ENCODE measurements at regions not wholly inside any gene's neighbourhood (a gene's known extent, or its start where the extent isn't known, plus 50 kb on each side); places are given as distances from the start of the nearest gene placed in this dataset.

DNA sequence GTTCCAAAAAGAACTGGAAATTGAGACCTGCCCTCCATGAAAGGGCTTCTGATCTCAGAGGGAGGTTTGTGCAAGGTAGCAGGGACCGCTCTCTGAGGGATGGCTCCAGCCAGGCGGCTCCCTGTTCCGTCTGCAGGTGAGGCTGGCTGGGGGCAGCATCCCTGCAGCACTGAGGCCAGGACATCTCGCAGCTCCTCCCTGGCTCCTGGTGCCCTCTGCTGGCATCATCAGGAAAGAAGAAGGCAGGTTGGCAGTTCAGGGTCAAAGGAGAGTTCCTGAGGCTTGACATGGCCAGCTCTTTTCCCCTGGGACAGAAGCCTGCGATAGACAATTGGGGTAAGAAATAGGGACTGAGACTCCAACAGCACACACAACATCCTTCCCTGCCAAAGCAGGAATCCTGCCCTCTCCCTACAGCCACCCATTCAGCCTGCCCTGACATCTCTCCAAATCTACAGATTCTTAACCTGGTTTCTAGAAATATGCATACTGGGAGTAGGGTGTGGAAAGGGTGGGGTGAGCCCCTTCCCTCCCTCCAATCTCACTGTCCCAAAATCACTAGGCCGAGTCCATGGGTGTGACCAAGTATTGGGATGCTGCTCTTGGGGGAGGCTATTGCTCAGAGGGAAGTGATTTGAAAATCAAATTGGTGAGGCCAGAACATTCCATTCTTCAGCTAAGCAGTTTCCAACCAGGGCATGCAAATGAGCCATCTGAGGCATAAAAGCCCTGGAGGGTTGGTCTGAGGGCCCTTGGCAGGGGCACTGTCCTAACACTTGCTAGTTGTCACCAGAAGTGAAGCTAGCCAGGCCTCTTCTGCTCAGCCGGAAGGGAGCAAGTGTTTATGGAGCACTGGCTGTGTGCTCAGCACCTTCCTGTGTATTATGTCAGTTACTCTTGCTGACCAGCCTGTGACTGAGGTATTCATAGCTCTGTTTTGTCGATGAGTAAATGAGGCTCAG lies 185.4 kb downstream of the TFCP2L1 start:
- H3K4me3 Mint-ChIP-seq = no peak overlapping the region
- DNase-seq (no peak), ATAC-seq (no peak)
- no peaks in the 10 kb centered on the region for H3K36me3 Mint-ChIP-seq (ENCODE audit: insufficient read depth)
- peaks cover 17% of the 10 kb centered on the region for H3K27me3 Mint-ChIP-seq (ENCODE audit: low read depth)
- H3K9me3 Mint-ChIP-seq = no peaks in the 10 kb centered on the region
- H3K4me1 Mint-ChIP-seq (ENCODE audit: low read depth) = no peaks in the 10 kb centered on the region

DNA sequence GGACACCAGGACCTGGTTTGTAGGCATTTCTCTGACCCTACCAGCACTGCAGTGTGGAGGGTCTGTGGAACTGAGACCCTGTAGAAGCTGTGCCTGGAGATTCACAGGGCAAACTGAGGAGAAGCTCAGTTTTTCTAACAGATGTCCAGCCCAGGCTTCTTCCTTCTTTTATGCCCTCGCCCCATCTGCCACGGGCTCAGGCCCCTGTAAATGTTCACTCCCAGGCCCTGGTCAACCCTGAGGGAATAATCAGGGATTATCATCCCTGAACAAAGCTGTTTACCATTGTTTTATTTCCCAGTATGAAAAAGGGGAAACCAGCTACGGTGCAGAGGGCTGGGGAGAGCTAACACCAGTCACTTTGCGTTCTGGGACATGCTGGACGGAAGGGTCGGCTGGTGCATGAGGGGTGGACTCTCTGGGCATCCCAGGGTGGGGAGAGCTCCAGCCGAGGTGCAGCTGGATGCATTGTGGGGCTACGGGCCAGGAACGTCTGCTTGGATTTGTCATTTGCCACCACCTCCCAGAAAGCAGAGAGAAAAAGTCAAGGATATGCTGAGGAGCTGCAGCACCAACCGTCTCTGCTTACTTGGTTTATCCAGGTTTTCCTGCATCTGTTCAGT lies 183.8 kb downstream of the TFCP2L1 start:
- no peak for ATAC-seq
- Mint-ChIP-seq H3K36me3 (ENCODE audit: insufficient read depth) (no peaks in the 10 kb centered on the region), H3K4me3 (no peak overlapping the region)

DNA sequence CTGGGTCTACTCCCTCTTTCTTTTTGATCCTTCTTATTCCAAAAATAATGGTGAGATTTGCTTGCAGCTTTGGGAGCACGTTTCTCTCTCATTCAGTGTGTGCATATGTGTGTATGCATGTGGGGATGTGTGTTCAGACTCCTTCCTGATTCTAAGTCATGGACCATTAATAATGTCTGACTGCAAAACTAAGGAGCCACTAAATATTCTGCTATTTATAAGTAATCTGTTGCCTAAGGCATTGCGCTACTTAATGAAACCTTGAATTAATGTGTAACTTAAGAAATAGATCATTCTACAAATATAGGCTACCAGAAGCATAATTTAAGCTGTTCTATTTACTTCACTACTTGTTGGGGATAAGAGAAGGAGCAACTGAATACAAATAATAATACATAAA lies 182.1 kb downstream of the TFCP2L1 start:
- no peak overlapping the region for H3K4me3 Mint-ChIP-seq
- no peaks in the 10 kb centered on the region for H3K9me3 Mint-ChIP-seq
- no peaks in the 10 kb centered on the region for H3K4me1 Mint-ChIP-seq (ENCODE audit: low read depth)
- H3K36me3 Mint-ChIP-seq (ENCODE audit: insufficient read depth) = no peaks in the 10 kb centered on the region
- H3K27me3 Mint-ChIP-seq (ENCODE audit: low read depth) = peaks cover 14% of the 10 kb centered on the region
- DNase-seq (no peak), ATAC-seq (no peak)

More for the DNA sequence above, 183.8 kb downstream of the TFCP2L1 start:
- H3K27me3 Mint-ChIP-seq (ENCODE audit: low read depth) = peaks cover 14% of the 10 kb centered on the region
- DNase-seq = no peak
- H3K9me3 Mint-ChIP-seq = no peaks in the 10 kb centered on the region
- H3K4me1 Mint-ChIP-seq (ENCODE audit: low read depth) = no peaks in the 10 kb centered on the region

DNA sequence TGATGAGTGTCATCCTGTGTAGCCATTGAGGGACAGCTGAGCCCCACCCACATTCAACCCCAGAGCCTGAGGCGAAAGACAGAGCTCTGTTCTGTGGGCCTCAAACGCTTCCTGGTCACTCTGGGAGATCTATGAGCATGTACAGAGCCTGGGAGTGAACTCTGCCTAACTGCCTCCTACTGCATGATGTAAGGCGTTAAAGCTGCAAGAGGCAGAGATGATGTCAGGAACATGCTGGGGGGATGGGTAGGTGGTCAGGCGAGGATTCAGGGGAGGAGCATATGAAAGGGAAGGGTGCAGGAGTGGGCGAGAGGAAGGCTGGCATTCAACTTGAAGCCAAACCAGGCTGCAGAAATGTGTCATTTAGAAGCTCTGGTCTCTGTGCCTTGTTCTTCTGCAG lies 181.0 kb downstream of the TFCP2L1 start:
- ATAC-seq = no peak
- H3K4me1 Mint-ChIP-seq (ENCODE audit: low read depth) = no peaks in the 10 kb centered on the region
- no peak overlapping the region for H3K4me3 Mint-ChIP-seq
- no peak for DNase-seq
- H3K36me3 Mint-ChIP-seq (ENCODE audit: insufficient read depth) = no peaks in the 10 kb centered on the region
- no peaks in the 10 kb centered on the region for H3K9me3 Mint-ChIP-seq
- peaks cover 14% of the 10 kb centered on the region for H3K27me3 Mint-ChIP-seq (ENCODE audit: low read depth)

GRCh38 chr2:121104721-121105141 lies 180.3 kb downstream of the TFCP2L1 start:
- DNase-seq (no peak), ATAC-seq (no peak)
- H3K4me3 Mint-ChIP-seq = no peak overlapping the region
- no peaks in the 10 kb centered on the region for H3K9me3 Mint-ChIP-seq
- no peaks in the 10 kb centered on the region for H3K4me1 Mint-ChIP-seq (ENCODE audit: low read depth)
- H3K27me3 Mint-ChIP-seq (ENCODE audit: low read depth) = peaks cover 16% of the 10 kb centered on the region
- H3K36me3 Mint-ChIP-seq (ENCODE audit: insufficient read depth) = no peaks in the 10 kb centered on the region

DNA sequence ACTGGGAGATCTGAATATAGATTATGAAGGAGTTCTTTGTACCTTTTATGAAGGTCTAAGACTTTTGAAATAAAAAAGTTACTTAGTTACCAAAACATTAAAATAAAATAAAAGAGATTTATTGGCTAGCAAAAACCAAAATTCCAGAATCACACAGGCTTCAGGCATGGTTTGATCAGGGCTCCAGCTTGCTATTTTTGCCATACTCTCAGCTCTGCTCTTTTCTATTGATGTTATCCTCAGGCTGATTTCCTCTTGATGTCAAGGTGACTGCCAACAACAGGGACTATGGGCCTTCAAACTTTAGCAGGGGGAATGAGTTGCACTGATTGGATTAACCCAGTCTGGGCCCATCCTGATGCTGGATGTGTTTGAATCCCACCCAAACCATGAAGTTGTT lies 174.1 kb downstream of the TFCP2L1 start:
- peaks cover 7% of the 10 kb centered on the region for H3K9me3 Mint-ChIP-seq
- ATAC-seq = no peak
- H3K36me3 Mint-ChIP-seq (ENCODE audit: insufficient read depth) = no peaks in the 10 kb centered on the region
- H3K4me1 Mint-ChIP-seq (ENCODE audit: low read depth) = no peaks in the 10 kb centered on the region
- H3K27me3 Mint-ChIP-seq (ENCODE audit: low read depth) = peaks cover 7% of the 10 kb centered on the region
- no peak for DNase-seq
- no peak overlapping the region for H3K4me3 Mint-ChIP-seq

DNA sequence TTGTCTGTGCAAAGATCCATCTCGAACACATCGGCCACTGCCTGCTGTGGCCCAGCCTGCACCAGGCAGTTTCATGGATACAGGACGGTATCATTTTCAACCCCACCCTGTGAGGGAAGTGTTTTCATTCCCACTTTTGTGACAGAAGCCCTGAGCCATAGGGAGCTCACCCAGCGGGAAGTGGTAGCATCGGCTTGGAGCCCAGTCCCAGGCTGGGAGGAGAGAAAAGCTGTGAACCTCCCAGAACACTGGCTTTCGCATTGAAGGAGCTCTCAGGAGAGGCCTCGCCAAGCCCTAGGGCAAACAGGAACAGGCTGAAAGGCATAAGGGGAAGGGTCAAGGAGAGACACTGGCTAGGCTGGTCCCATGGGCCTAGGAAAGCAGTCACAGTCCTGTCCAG lies 166.1 kb downstream of the TFCP2L1 start:
- DNase-seq = no peak
- H3K4me1 Mint-ChIP-seq (ENCODE audit: low read depth) = no peaks in the 10 kb centered on the region
- H3K36me3 Mint-ChIP-seq (ENCODE audit: insufficient read depth) = no peaks in the 10 kb centered on the region
- no peak overlapping the region for H3K4me3 Mint-ChIP-seq
- no peaks in the 10 kb centered on the region for H3K27me3 Mint-ChIP-seq (ENCODE audit: low read depth)
- no peaks in the 10 kb centered on the region for H3K9me3 Mint-ChIP-seq
- no peak for ATAC-seq

DNA sequence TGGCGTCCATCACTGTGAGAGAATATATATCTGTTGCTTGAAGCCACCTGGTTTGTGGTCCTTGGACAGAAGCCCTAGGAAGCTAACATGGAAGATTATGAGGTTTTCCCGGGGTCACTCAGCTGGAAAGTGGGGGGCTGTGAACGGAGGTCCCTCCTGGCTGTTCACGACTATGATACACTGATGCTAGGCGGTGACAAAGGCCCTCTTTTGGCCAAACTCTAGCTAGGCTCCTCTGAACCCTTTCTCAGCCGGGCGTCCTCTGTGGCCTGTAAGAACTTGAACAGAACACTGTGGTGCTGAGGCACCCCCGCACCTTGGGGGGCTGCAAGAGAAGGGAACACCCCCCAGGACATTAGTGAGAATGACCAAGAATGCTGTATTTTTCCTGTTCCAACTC lies 164.6 kb downstream of the TFCP2L1 start:
- Mint-ChIP-seq H3K4me3 (no peak overlapping the region), H3K27me3 (ENCODE audit: low read depth) (no peaks in the 10 kb centered on the region), H3K36me3 (ENCODE audit: insufficient read depth) (no peaks in the 10 kb centered on the region), H3K4me1 (ENCODE audit: low read depth) (no peaks in the 10 kb centered on the region), H3K9me3 (no peaks in the 10 kb centered on the region)
- no peak for ATAC-seq
- DNase-seq = no peak

- no peaks in the 10 kb centered on the region for H3K9me3 Mint-ChIP-seq
- no peaks in the 10 kb centered on the region for H3K4me1 Mint-ChIP-seq (ENCODE audit: low read depth)
- ATAC-seq = no peak
- H3K4me3 Mint-ChIP-seq = no peak overlapping the region
- no peaks in the 10 kb centered on the region for H3K27me3 Mint-ChIP-seq (ENCODE audit: low read depth)
- DNase-seq = no peak
- no peaks in the 10 kb centered on the region for H3K36me3 Mint-ChIP-seq (ENCODE audit: insufficient read depth)
Observed at GRCh38 chr2:121120991-121121390, 164.0 kb downstream of the TFCP2L1 start.

DNA sequence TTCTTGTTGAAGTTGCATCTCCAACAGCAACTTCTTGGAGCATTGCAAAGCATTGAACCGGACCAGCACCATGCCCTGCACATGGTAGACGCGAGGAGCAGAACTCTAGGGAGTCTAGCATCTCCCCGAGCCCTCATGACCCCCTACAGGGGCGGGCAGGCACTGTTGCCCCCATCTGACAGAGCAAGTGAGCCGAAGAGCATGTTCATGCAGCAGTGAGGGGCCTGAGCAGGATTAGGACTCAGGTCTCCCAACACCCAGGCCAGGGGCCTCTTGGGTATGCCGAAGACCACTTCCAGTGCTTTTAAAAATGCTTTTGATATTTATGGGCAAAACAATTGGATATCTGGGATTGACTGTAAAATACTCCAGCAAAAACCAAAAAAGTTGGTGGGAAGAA lies 163.3 kb downstream of the TFCP2L1 start:
- Mint-ChIP-seq H3K4me3 (no peak overlapping the region), H3K9me3 (no peaks in the 10 kb centered on the region), H3K36me3 (ENCODE audit: insufficient read depth) (no peaks in the 10 kb centered on the region), H3K4me1 (ENCODE audit: low read depth) (no peaks in the 10 kb centered on the region), H3K27me3 (ENCODE audit: low read depth) (no peaks in the 10 kb centered on the region)
- DNase-seq (no peak), ATAC-seq (no peak)

- Mint-ChIP-seq H3K4me1 (ENCODE audit: low read depth) (no peaks in the 10 kb centered on the region), H3K27me3 (ENCODE audit: low read depth) (no peaks in the 10 kb centered on the region), H3K36me3 (ENCODE audit: insufficient read depth) (no peaks in the 10 kb centered on the region), H3K4me3 (no peak overlapping the region), H3K9me3 (no peaks in the 10 kb centered on the region)
- DNase-seq = no peak
- no peak for ATAC-seq
Observed at GRCh38 chr2:121123268-121123667, 161.7 kb downstream of the TFCP2L1 start.

GRCh38 chr2:121124330-121124729 lies 160.7 kb downstream of the TFCP2L1 start:
- H3K27me3 Mint-ChIP-seq (ENCODE audit: low read depth) = no peaks in the 10 kb centered on the region
- H3K36me3 Mint-ChIP-seq (ENCODE audit: insufficient read depth) = no peaks in the 10 kb centered on the region
- DNase-seq (no peak), ATAC-seq (no peak)
- H3K9me3 Mint-ChIP-seq = no peaks in the 10 kb centered on the region
- H3K4me3 Mint-ChIP-seq = no peak overlapping the region
- H3K4me1 Mint-ChIP-seq (ENCODE audit: low read depth) = no peaks in the 10 kb centered on the region

DNA sequence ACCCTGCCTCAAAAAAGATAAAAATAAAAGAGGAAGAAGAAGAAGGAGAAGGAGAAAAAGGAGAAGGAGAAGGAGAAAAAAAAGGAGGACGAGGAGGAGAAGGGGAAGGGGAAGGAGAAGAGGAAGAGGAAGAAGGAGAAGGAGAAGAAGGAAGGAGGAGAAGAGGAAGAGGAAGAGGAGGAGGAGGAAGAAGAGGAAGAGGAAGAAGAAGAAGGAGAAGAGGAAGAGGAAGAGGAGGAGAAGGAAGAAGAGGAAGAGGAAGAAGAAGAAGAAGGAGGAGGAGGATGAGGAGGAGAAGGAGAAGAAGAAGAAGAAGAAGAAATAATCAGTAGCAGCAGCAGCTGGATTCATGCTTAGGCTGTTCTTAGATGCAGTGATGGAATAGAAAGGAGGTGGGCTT lies 159.7 kb downstream of the TFCP2L1 start:
- H3K36me3 Mint-ChIP-seq (ENCODE audit: insufficient read depth) = no peaks in the 10 kb centered on the region
- no peaks in the 10 kb centered on the region for H3K9me3 Mint-ChIP-seq
- no peak overlapping the region for H3K4me3 Mint-ChIP-seq
- H3K4me1 Mint-ChIP-seq (ENCODE audit: low read depth) = no peaks in the 10 kb centered on the region
- DNase-seq (no peak), ATAC-seq (no peak)
- no peaks in the 10 kb centered on the region for H3K27me3 Mint-ChIP-seq (ENCODE audit: low read depth)

DNA sequence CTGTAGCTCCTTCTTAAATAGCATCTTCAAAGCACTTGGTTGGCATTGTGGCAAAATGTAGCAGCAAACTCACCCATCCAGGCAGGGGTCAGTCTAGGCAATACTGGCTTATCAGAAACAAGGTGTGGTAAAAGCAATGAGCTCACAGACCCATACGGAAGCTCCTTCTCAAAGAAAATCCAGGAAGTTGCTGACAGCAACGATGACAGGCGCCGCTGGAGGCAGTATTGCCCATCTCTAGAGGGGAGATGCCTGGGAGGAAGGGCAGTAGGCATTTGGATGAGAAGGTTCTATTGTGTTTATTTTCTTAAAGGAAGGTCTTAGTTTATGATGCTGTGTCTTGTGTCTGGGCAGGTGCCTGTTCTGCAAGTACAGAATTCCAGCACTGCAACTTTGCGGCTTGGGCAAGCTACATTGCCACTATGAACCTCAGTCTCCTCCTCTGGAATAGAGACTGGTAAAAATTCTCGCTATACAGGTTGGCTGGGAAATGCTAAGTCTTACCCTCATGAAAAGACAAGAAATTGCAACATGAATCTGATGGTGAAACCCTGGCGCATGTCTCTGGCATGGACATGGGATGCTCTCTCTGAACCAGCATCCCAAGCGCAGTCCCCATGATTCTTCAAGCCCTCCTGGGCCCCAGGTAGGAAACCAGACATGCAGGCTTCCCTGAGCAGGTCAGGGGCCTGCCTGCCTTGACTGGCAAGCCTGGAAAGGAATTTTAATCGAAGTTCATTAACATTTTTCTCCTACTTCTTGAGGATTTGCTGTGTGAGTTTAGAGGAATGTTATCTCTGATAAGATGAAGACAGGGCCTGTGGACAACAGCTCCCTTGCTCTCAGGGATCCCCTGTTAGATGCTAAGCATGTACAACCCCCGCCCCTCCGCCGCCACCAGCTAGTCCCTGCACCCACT lies 156.0 kb downstream of the TFCP2L1 start:
- Mint-ChIP-seq H3K9me3 (no peaks in the 10 kb centered on the region), H3K36me3 (ENCODE audit: insufficient read depth) (no peaks in the 10 kb centered on the region), H3K4me1 (ENCODE audit: low read depth) (no peaks in the 10 kb centered on the region), H3K4me3 (no peak overlapping the region), H3K27me3 (ENCODE audit: low read depth) (no peaks in the 10 kb centered on the region)
- ATAC-seq = no peak
- no peak for DNase-seq
